ENCODE measurements at regions not wholly inside any gene's neighbourhood (a gene's known extent, or its start where the extent isn't known, plus 50 kb on each side); places are given as distances from the start of the nearest gene placed in this dataset.

DNA sequence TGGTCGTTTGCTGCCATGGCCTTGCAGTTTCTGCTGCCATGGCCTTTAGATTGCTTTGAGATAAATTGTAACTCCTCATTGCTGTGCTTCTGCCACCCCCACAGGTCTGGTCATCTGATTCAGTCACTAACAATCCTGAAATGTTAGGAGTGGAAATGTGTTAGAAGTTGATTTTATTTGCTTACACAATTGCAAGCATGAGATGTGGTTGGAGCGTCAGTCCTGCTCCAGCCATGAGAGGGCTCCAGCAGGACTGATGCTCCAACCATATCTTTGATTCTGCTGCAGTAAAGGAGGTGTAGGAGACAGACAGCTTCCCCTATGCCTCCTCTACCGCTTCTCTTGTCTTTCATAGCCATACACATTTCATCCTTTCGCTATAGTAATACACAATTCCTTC, 226.8 kb upstream of the RGS6 start:
- TF ChIP-seq POLR2A (IDR thresholded peaks at IDR 0.05; ENCODE audit: low read length), result no peak
- no peak for TF ChIP-seq GATA1 (IDR thresholded peaks at IDR 0.05; ENCODE audit: low read depth, low read length)

All from erythroblast (primary cell).